ELR (cell line): ENCODE measurements at regions not wholly inside any gene's neighbourhood (a gene's known extent, or its start where the extent isn't known, plus 50 kb on each side); places are given as distances from the start of the nearest gene placed in this dataset.
A peak's percentile ranks its signal among the peaks of the same experiment; 100 is the strongest.

ENCODE experiments used
- DNase-seq: peaks from one replicate; pipeline ENCODE4 v3.0.0-alpha.2; 2015; ENCODE audit warnings: low read depth

- no peak for DNase-seq
Observed at GRCh38 chrX:58051346-58051745, 141.1 kb upstream of the ZXDA start.

- DNase-seq, result no peak
Observed at GRCh38 chrX:58044130-58044529, 133.9 kb upstream of the ZXDA start.

GRCh38 chrX:58025979-58026378, 115.7 kb upstream of the ZXDA start:
- DNase-seq, result peak; percentile 20

GRCh38 chrX:57985951-57986350, 75.7 kb upstream of the ZXDA start:
- no peak for DNase-seq

GRCh38 chrX:57984620-57985019, 74.4 kb upstream of the ZXDA start:
- DNase-seq, result no peak

- DNase-seq, result no peak
Observed at GRCh38 chrX:57977992-57978391, 67.7 kb upstream of the ZXDA start.

GRCh38 chrX:57964975-57965374, 54.7 kb upstream of the ZXDA start:
- peak; percentile 0 for DNase-seq
